ENCODE measurements at regions not wholly inside any gene's neighbourhood (a gene's known extent, or its start where the extent isn't known, plus 50 kb on each side); places are given as distances from the start of the nearest gene placed in this dataset.

GRCh38 chr10:55002420-55002819 lies 201.4 kb upstream of the PCDH15 start:
- intact Hi-C loops (cut with DNase I) = no loop called here
- no peak for DNase-seq (ENCODE audit: low spot score)

- DNase-seq (ENCODE audit: low spot score) = no peak
- intact Hi-C loops (cut with DNase I) = no loop called here
Observed at GRCh38 chr10:55001422-55001821, 200.4 kb upstream of the PCDH15 start.

GRCh38 chr10:54993148-54993547 lies 192.1 kb upstream of the PCDH15 start:
- no peak for DNase-seq (ENCODE audit: low spot score)
- intact Hi-C loops (cut with DNase I) = no loop called here

- no peak for DNase-seq (ENCODE audit: low spot score)
- intact Hi-C loops (cut with DNase I) = no loop called here
Observed at GRCh38 chr10:54985732-54986131, 184.7 kb upstream of the PCDH15 start.

GRCh38 chr10:54983255-54983654 lies 182.2 kb upstream of the PCDH15 start:
- DNase-seq (ENCODE audit: low spot score) = no peak
- intact Hi-C loops (cut with DNase I) = no loop called here

- DNase-seq (ENCODE audit: low spot score) = no peak
- intact Hi-C loops (cut with DNase I) = no loop called here
Observed at GRCh38 chr10:54962134-54962900, 161.3 kb upstream of the PCDH15 start.

- intact Hi-C loops (cut with DNase I) = no loop called here
- peak; percentile 56 for DNase-seq (ENCODE audit: low spot score)
Observed at GRCh38 chr10:54961040-54961439, 160.0 kb upstream of the PCDH15 start.

GRCh38 chr10:54958844-54959243 lies 157.8 kb upstream of the PCDH15 start:
- no peak for DNase-seq (ENCODE audit: low spot score)
- intact Hi-C loops (cut with DNase I) = no loop called here

GRCh38 chr10:54947605-54948004 lies 146.6 kb upstream of the PCDH15 start:
- intact Hi-C loops (cut with DNase I) = no loop called here
- DNase-seq (ENCODE audit: low spot score) = no peak

- intact Hi-C loops (cut with DNase I) = no loop called here
- no peak for DNase-seq (ENCODE audit: low spot score)
Observed at GRCh38 chr10:54940418-54940817, 139.4 kb upstream of the PCDH15 start.

- intact Hi-C loops (cut with DNase I) = no loop called here
- no peak for DNase-seq (ENCODE audit: low spot score)
Observed at GRCh38 chr10:54914049-54914448, 113.0 kb upstream of the PCDH15 start.

- intact Hi-C loops (cut with DNase I) = no loop called here
- DNase-seq (ENCODE audit: low spot score) = peak; percentile 74
Observed at GRCh38 chr10:54909165-54909564, 108.1 kb upstream of the PCDH15 start.

- DNase-seq (ENCODE audit: low spot score) = peak; percentile 64
- intact Hi-C loops (cut with DNase I) = no loop called here
Observed at GRCh38 chr10:54908019-54908418, 107.0 kb upstream of the PCDH15 start.

GRCh38 chr10:54906940-54907339 lies 105.9 kb upstream of the PCDH15 start:
- no peak for DNase-seq (ENCODE audit: low spot score)
- intact Hi-C loops (cut with DNase I) = no loop called here

GRCh38 chr10:54905578-54906192 lies 104.7 kb upstream of the PCDH15 start:
- no peak for DNase-seq (ENCODE audit: low spot score)
- intact Hi-C loops (cut with DNase I) = no loop called here

- no peak for DNase-seq (ENCODE audit: low spot score)
- intact Hi-C loops (cut with DNase I) = no loop called here
Observed at GRCh38 chr10:54904833-54905232, 103.8 kb upstream of the PCDH15 start.

GRCh38 chr10:54903745-54904144 lies 102.7 kb upstream of the PCDH15 start:
- DNase-seq (ENCODE audit: low spot score) = no peak
- intact Hi-C loops (cut with DNase I) = no loop called here

GRCh38 chr10:54900584-54900983 lies 99.6 kb upstream of the PCDH15 start:
- DNase-seq (ENCODE audit: low spot score) = no peak
- intact Hi-C loops (cut with DNase I) = no loop called here

GRCh38 chr10:54880996-54881395 lies 80.0 kb upstream of the PCDH15 start:
- DNase-seq (ENCODE audit: low spot score) = no peak
- intact Hi-C loops (cut with DNase I) = no loop called here

- DNase-seq (ENCODE audit: low spot score) = no peak
- intact Hi-C loops (cut with DNase I) = no loop called here
Observed at GRCh38 chr10:54869022-54869421, 68.0 kb upstream of the PCDH15 start.

GRCh38 chr10:54866666-54867065 lies 65.6 kb upstream of the PCDH15 start:
- intact Hi-C loops (cut with DNase I) = no loop called here
- no peak for DNase-seq (ENCODE audit: low spot score)

Measured in posterior vena cava (tissue), 2 donors.